SH-SY5Y (cell line): ENCODE measurements at regions not wholly inside any gene's neighbourhood (a gene's known extent, or its start where the extent isn't known, plus 50 kb on each side); places are given as distances from the start of the nearest gene placed in this dataset.

Experiments used
- GATA2 ChIP-seq: IDR thresholded peaks from 2 replicates; pipeline ENCODE4 v1.6.1; 2011; ENCODE audit warnings: mild to moderate bottlenecking, low read depth, low read length
- GATA3 ChIP-seq: IDR thresholded peaks from 2 replicates; pipeline ENCODE4 v1.6.1; 2011; ENCODE audit warnings: low read depth, mild to moderate bottlenecking, low read length, moderate library complexity

- TF ChIP-seq GATA3 (no peak), GATA2 (no peak)
These were observed 170.4 kb upstream of the FLRT2 start for GRCh38 chr14:85359505-85359904.
